ENCODE measurements at regions not wholly inside any gene's neighbourhood (a gene's known extent, or its start where the extent isn't known, plus 50 kb on each side); places are given as distances from the start of the nearest gene placed in this dataset.

GRCh38 chr2:134152045-134153010 is 101.5 kb upstream of the MGAT5 start:
- no peak for DNase-seq
- H3K4me1 Mint-ChIP-seq (ENCODE audit: low read depth, unreplicated experiment) = peaks cover 36% of the 10 kb centered on the region
- H3K27me3 Mint-ChIP-seq (ENCODE audit: unreplicated experiment) = peaks cover 3% of the 10 kb centered on the region
- no peaks in the 10 kb centered on the region for H3K36me3 Mint-ChIP-seq (ENCODE audit: unreplicated experiment)
- TF ChIP-seq CTCF (IDR thresholded peaks at IDR 0.05; ENCODE audit: partially characterized antibody, unreplicated experiment) = no peak
- peaks cover 2% of the 10 kb centered on the region for H3K9me3 Mint-ChIP-seq (ENCODE audit: unreplicated experiment)
- H3K27ac Mint-ChIP-seq (ENCODE audit: unreplicated experiment) = no peak overlapping the region
- no peak overlapping the region for H3K4me3 Mint-ChIP-seq (ENCODE audit: unreplicated experiment)

- H3K36me3 Mint-ChIP-seq (ENCODE audit: unreplicated experiment) = peaks cover 4% of the 10 kb centered on the region
- no peak overlapping the region for H3K4me3 Mint-ChIP-seq (ENCODE audit: unreplicated experiment)
- DNase-seq = no peak
- peak overlapping the region; percentile 62 for H3K27ac Mint-ChIP-seq (ENCODE audit: unreplicated experiment)
- H3K27me3 Mint-ChIP-seq (ENCODE audit: unreplicated experiment) = peaks cover 3% of the 10 kb centered on the region
- peaks cover 31% of the 10 kb centered on the region for H3K4me1 Mint-ChIP-seq (ENCODE audit: low read depth, unreplicated experiment)
- peaks cover 6% of the 10 kb centered on the region for H3K9me3 Mint-ChIP-seq (ENCODE audit: unreplicated experiment)
- no peak for TF ChIP-seq CTCF (IDR thresholded peaks at IDR 0.05; ENCODE audit: partially characterized antibody, unreplicated experiment)
Measured at GRCh38 chr2:134153294-134153880, 100.5 kb upstream of the MGAT5 start.

GRCh38 chr2:134154246-134154645 is 99.6 kb upstream of the MGAT5 start:
- no peak overlapping the region for H3K4me3 Mint-ChIP-seq (ENCODE audit: unreplicated experiment)
- H3K4me1 Mint-ChIP-seq (ENCODE audit: low read depth, unreplicated experiment) = peaks cover 29% of the 10 kb centered on the region
- peaks cover 7% of the 10 kb centered on the region for H3K9me3 Mint-ChIP-seq (ENCODE audit: unreplicated experiment)
- no peak for TF ChIP-seq CTCF (IDR thresholded peaks at IDR 0.05; ENCODE audit: partially characterized antibody, unreplicated experiment)
- H3K27me3 Mint-ChIP-seq (ENCODE audit: unreplicated experiment) = peaks cover 6% of the 10 kb centered on the region
- H3K27ac Mint-ChIP-seq (ENCODE audit: unreplicated experiment) = no peak overlapping the region
- peaks cover 9% of the 10 kb centered on the region for H3K36me3 Mint-ChIP-seq (ENCODE audit: unreplicated experiment)
- no peak for DNase-seq

- no peak overlapping the region for H3K27ac Mint-ChIP-seq (ENCODE audit: unreplicated experiment)
- no peak for TF ChIP-seq CTCF (IDR thresholded peaks at IDR 0.05; ENCODE audit: partially characterized antibody, unreplicated experiment)
- H3K36me3 Mint-ChIP-seq (ENCODE audit: unreplicated experiment) = peaks cover 9% of the 10 kb centered on the region
Measured at GRCh38 chr2:134155134-134155533, 98.7 kb upstream of the MGAT5 start.

GRCh38 chr2:134158295-134158694 is 95.6 kb upstream of the MGAT5 start:
- no peak for DNase-seq
- Mint-ChIP-seq H3K36me3 (ENCODE audit: unreplicated experiment) (peaks cover 14% of the 10 kb centered on the region), H3K4me3 (ENCODE audit: unreplicated experiment) (no peak overlapping the region), H3K27me3 (ENCODE audit: unreplicated experiment) (peaks cover 4% of the 10 kb centered on the region), H3K27ac (ENCODE audit: unreplicated experiment) (no peak overlapping the region), H3K4me1 (ENCODE audit: low read depth, unreplicated experiment) (peaks cover 37% of the 10 kb centered on the region), H3K9me3 (ENCODE audit: unreplicated experiment) (peaks cover 7% of the 10 kb centered on the region)
- no peak for TF ChIP-seq CTCF (IDR thresholded peaks at IDR 0.05; ENCODE audit: partially characterized antibody, unreplicated experiment)

More at GRCh38 chr2:134155134-134155533, 98.7 kb upstream of the MGAT5 start:
- peaks cover 6% of the 10 kb centered on the region for H3K27me3 Mint-ChIP-seq (ENCODE audit: unreplicated experiment)
- peaks cover 7% of the 10 kb centered on the region for H3K9me3 Mint-ChIP-seq (ENCODE audit: unreplicated experiment)
- H3K4me1 Mint-ChIP-seq (ENCODE audit: low read depth, unreplicated experiment) = peaks cover 24% of the 10 kb centered on the region
- H3K4me3 Mint-ChIP-seq (ENCODE audit: unreplicated experiment) = no peak overlapping the region
- no peak for DNase-seq

Measured in glutamatergic neuron (in vitro differentiated cells).